ENCODE measurements at regions not wholly inside any gene's neighbourhood (a gene's known extent, or its start where the extent isn't known, plus 50 kb on each side); places are given as distances from the start of the nearest gene placed in this dataset.

DNA sequence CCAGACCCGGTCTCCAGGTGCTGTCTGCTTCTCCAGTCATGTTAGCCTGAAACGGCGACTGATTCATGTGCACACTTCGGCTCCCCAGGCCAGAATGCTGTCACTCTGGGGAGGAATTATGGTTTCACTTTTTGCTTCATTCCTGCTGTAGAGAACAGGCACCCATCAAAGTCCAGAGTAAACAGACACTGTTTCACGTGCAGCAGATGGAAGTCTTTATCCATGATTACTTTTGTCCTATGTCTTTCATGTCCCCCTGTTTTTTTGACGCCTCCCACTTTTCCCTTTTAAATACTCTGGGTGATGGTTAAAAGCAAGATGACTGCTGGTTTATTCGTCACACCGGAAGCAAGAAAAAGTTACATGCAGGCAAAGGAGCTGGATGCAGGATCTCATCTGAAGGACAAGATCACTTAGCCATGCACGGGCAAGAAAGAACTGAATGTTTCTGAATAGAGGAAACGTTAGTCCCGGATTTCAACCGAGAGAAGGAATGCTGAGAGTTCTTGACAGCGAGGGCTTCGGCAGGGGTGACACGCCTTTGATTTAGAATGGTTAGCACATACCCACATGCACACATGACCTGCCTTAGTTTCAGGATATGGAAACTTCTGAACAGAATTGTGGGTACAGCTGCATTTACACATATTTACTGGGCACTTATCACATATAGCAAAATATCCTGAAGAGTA lies 250.0 kb upstream of the KLF6 start:
- no peak for DNase-seq

- DNase-seq: no peak
These were observed 248.4 kb upstream of the KLF6 start for GRCh38 chr10:4033341-4033896.

DNA sequence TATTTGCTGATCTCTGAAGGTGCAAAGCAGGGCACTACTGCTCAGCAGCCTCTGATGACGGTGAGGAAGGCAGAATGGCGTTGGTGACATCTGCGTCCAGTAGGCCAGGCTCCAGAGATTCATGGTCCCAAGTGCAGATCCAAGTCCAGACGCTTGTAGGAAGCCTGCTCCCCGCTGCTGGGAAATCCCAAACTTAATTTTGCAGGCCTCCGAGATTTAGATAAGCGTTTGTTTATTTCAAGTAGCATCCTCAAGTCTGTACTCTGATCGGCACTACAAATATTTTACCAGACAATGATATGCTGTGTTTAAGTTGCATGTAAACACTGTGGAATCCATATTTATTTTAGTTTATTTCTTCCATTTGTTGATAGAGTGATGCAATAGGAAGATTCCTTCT lies 244.9 kb upstream of the KLF6 start:
- no peak for DNase-seq

GRCh38 chr10:4028854-4029583 lies 244.0 kb upstream of the KLF6 start:
- DNase-seq: no peak

GRCh38 chr10:4028027-4028471 lies 243.0 kb upstream of the KLF6 start:
- DNase-seq: no peak

GRCh38 chr10:4025339-4025738 lies 240.3 kb upstream of the KLF6 start:
- DNase-seq: no peak

DNA sequence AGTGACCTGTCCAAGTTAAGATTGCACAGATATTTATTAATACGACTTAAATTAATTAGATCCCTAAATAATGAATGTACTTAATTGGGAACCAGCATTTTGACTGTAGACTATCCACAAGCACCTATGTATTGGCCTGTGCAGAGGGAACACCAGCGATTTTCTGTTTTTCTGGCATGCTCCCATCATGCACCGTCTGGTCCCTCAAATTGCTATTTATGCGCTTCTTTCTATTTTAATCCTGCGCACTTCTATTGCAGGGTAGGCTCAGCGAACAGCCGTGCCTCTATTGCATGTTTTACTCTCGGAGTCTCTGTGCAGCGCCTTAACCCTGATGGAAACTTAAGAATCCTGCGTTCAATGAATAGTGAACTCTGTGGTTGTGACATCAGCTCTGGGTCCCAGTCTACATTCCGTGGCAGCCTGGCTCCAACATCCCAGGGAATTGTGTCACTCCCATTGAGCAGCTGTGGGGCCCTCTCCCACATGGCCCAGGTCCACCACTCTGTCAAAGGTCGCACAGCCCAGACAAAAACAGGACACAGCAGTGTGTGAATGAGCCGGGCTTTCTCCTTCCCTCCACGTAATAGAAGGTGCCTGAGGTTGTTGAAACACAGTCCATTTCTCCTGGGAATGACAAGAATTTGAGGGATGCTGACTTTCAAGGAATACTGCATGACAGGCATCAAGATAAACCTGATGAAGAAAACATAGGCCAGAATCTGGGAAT lies 239.7 kb upstream of the KLF6 start:
- DNase-seq: no peak

DNA sequence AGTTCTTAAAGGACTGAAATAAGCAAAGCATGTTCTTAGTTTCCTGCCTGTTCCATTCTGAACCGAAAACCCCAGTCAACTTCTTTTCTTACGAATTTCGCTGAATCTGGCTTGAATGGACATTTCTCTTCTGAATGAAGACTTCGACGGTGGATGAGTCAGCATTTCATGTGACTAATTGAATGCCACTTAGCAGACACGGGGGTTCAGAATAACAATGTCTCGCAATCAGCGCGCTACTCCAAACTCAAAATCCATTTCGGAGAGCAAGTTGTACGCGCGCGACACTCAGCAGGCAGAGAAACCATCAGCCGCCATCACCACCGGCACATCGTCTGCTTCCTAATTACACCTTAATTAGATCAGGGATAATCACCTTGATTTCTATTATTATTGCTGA lies 239.0 kb upstream of the KLF6 start:
- no peak for DNase-seq

DNA sequence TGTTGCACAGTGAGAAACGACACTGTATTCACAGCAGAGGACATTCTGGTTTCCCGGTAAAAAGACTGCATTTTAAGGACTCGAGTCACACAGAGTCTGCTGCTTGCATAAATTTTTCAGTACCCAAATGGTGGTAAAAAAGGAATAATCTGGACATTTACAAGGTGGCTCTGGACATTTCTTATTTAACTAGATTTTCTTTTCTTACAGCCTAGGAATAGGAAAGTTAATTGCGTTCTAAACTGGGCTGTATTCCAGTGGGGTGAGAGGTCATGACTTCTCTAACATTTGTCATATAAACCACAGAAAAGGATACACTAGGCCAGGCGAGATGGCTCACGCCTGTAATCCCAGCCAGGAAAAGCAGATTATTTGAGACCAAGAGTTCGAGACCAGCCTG lies 237.5 kb upstream of the KLF6 start:
- DNase-seq: no peak

DNA sequence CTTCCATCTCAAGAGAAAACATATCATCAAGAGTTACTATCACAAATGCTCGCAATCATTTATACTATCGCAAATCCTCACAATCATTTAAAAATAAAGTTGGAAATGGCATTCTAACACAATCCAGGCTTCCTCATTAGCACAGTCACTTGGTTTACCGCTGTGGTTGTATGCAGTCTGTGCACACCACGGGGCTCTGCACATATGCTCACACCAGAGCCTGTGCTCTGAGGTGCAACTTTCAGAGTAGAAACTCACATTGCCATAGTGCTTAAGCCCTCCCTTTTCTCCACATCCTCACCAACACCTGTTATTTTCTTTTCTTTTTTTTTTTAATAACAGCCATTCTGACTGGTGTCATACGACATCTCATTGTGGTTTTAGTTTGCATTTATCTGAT lies 235.6 kb upstream of the KLF6 start:
- DNase-seq: no peak

DNA sequence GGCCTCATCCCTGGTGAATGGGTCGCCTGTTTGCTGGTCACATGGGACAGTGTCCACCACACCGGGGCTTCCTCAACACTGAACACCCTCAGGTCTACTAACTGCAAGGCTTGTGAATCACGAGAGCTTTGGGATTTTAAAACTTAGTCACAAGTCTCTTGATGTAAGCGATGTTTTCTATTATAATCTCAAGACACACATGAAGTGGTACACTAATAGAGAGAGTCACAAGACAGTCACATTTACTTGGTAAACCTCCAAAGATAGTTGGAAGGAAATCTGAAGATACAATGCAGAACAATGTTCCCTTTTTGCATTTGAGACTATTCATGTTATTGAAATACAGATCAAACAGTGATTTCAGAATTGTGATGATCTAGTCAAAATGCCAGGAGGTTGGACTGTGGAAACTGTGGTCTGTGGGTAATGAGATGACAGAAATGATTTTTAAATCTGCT lies 233.1 kb upstream of the KLF6 start:
- no peak for DNase-seq

GRCh38 chr10:4017336-4017735 lies 232.3 kb upstream of the KLF6 start:
- no peak for DNase-seq

GRCh38 chr10:4016214-4016740 lies 231.3 kb upstream of the KLF6 start:
- no peak for DNase-seq

DNA sequence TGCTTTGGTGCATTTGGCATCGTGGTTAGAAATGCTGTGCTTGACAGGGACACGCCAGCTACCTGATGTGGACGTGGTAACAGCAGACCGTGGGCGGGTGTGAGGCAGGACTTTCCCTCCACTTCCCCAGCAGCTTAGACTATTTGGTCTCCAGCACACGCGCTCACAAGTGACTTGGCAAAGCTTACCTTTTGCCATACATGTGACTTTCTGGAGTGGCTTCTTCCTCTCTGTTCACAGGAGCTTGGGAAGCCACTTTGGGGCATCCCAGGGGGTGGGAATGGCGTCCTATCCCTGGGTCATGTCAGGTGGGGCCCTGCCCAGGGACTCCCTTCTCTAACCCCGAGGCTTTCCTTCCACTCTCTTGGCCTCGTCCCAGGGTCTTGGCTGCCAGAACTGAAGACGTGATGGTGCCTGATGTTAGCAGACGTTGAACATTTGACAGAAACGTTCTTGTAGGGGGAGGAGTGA lies 228.7 kb upstream of the KLF6 start:
- peak; percentile 58 for DNase-seq

- DNase-seq: no peak
These were observed 227.8 kb upstream of the KLF6 start for GRCh38 chr10:4012848-4013247.

GRCh38 chr10:4011136-4011812 lies 226.3 kb upstream of the KLF6 start:
- no peak for DNase-seq

DNA sequence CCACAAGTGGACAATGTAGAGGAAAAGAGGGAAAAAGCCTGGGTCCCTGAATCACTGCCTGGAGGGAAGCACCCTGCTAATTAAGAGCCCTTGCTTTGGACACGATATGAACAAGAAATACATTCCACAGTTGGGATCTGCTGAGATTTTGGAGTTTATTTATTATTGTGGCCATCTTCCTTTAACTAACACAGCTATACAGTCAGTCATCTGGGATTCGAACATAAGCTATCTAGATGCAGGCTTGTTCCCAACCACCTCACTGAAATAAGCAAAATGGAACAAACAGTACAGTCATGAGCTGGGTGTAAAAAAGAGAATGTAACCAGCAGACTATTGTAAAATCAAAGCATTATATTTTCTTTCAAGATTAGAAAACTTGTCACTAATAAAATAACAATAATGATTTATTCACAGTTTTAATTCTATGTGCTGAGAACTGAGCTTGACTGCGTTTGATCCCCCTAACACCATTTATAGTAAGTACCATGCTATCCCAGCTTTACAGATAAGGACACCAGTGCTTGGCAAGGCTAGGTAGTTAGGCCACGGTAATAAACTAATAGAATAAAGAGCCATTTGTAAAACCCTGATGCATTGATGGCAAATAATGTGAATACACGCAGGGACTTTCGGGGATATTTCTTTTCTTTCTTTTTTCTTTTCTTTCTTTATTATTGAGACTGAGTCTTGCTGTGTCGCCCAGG lies 223.8 kb upstream of the KLF6 start:
- no peak for DNase-seq

- no peak for DNase-seq
These were observed 222.8 kb upstream of the KLF6 start for GRCh38 chr10:4007771-4008170.

- DNase-seq: no peak
These were observed 221.8 kb upstream of the KLF6 start for GRCh38 chr10:4006858-4007257.

GRCh38 chr10:4006051-4006450 lies 221.0 kb upstream of the KLF6 start:
- DNase-seq: no peak

DNA sequence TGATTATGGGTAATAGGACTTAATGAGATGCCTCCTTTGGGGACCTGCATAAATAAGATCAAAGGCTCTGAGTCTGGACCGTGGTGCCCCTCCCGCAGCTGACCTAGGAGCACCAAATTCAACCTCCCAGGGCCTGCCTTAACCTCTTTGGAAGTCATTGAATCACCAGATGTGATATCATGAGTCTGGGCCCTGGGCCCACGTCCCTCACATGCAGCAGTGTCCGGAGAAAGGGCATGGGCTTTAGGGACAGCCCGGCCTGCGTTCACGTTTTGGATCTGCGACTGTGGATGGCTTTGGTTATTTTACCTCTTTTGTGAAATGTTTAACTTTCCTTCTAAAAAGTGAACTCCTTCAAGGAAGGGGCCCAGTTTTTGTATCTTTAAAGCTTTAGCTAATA lies 220.0 kb upstream of the KLF6 start:
- no peak for DNase-seq

DNA sequence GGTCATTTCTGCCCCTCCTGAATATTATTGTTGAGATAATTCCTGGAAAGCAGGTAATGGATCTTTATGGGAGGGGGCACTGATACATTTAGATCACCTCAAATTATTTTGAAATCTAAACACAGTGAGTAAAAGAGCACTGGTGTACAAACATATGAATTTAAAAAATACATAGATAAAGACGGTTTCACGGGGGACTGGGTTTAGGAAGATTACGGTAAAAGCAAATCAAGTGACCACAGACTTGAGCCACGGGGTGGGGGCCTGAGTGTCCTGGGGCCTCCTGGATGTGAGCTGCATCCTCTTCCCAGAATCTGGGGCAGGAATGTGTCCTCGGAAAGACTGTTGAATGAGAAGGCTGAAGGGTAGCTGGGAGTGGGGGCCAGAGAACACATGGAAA lies 219.1 kb upstream of the KLF6 start:
- DNase-seq: no peak

All from activated CD4-positive, CD25-positive, alpha-beta regulatory T cell treated with anti-CD3 and anti-CD28 coated beads, Interleukin-2, amount 50 U/mL, for 72 hours (primary cell).